Small intestine (tissue), 7 donors: ENCODE measurements at regions not wholly inside any gene's neighbourhood (a gene's known extent, or its start where the extent isn't known, plus 50 kb on each side); places are given as distances from the start of the nearest gene placed in this dataset.

Experiments used
- DNase-seq, 2 donors: peaks; one replicate each; pipeline versions ENCODE4 v3.0.0 to v3.0.0-alpha.2; 2013
- FAIRE-seq: peaks from 2 replicates; lab custom pipeline; 2012; peaks lifted over from hg19 to GRCh38; lab: Jason Lieb, UNC
- H3K27ac ChIP-seq, 3 donors: one replicate each; pipeline ENCODE4 v1.5.1; 2013; ENCODE audit warnings: low read length in 2 of 3, mild to moderate bottlenecking in 2 of 3, control low read depth in 1 of 3, inconsistent platforms in 1 of 3, low read depth in 1 of 3, moderate library complexity in 1 of 3
- H3K27me3 ChIP-seq, 3 donors: one replicate each; pipeline ENCODE4 v1.6.1; 2013; ENCODE audit warnings: low read length in 3 of 3, inconsistent platforms in 1 of 3; ENCODE audit not compliant: control insufficient read depth in 3 of 3, insufficient read depth in 3 of 3
- H3K36me3 ChIP-seq, 3 donors: one replicate each; pipeline ENCODE4 v1.6.1; 2013; ENCODE audit warnings: low read length in 3 of 3, inconsistent platforms in 1 of 3, low read depth in 1 of 3, mild to moderate bottlenecking in 1 of 3, moderate library complexity in 1 of 3; ENCODE audit not compliant: control insufficient read depth in 3 of 3, insufficient read depth in 2 of 3
- H3K4me1 ChIP-seq, 3 donors: one replicate each; pipeline ENCODE4 v1.6.1; 2013; ENCODE audit warnings: low read length in 2 of 3, inconsistent platforms in 1 of 3, low read depth in 1 of 3, mild to moderate bottlenecking in 1 of 3, moderate library complexity in 1 of 3; ENCODE audit not compliant: control insufficient read depth in 3 of 3, insufficient read depth in 2 of 3
- H3K4me3 ChIP-seq, 3 donors: one replicate each; pipeline ENCODE4 v1.5.1; 2013; ENCODE audit warnings: low read length in 3 of 3, control low read depth in 1 of 3, inconsistent platforms in 1 of 3, low read depth in 1 of 3, mild to moderate bottlenecking in 1 of 3, moderate library complexity in 1 of 3
- H3K9me3 ChIP-seq, 2 donors: one replicate each; pipeline ENCODE4 v1.6.1; 2013; ENCODE audit warnings: low read depth in 1 of 2, low read length in 1 of 2; ENCODE audit not compliant: control insufficient read depth in 2 of 2, insufficient read depth in 1 of 2
- WGBS, 3 donors: extraction: QIAGEN DNeasy Blood & Tissue Kit; methylation state at CpG; one replicate each; pipeline ENCODE4 v1.1.7; 2013; 5-methylcytosine and 5-hydroxymethylcytosine counted together
- donor health status: healthy with polysubstance abuse.
- donor health status: control.
- donor health status: control.
- donor health status: Bipolar disorder and iron deficiency.
- donor health status: healthy.

DNA sequence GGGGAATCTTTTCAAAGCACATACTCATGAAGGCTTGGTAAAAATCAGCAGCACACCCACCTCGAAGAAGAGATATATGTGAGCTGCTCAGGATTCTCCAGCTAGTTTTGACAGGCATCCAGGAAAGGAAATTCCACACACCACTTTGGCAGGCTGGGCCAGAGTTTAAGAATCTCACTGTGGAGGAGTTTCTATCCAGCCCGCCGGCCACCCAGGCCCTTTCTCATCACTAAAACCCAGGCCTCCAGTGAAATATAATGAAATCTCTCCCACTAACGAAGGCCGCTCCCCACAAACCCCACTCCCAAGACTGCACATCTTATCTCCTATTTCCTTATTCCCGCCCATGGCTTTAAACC is 202.0 kb downstream of the GLI2 start:
- H3K27me3 ChIP-seq, result peaks cover 0 to 69% (median 0%) of the 10 kb centered on the region in 3 donors
- H3K9me3 ChIP-seq, result no peaks in the 10 kb centered on the region
- H3K36me3 ChIP-seq, result peaks cover 0 to 2% (median 0%) of the 10 kb centered on the region in 3 donors
- H3K27ac ChIP-seq, result no peak overlapping the region
- 40 to 44% (median 43%) methylated on average over 6 of the region's 6 CpGs for WGBS, 3 donors
- peaks cover 0 to 29% (median 8%) of the 10 kb centered on the region in 3 donors for H3K4me1 ChIP-seq
- H3K4me3 ChIP-seq, result no peak overlapping the region
- FAIRE-seq, result no peak
- DNase-seq, result peak in 1 of 2 donors; percentile 7

DNA sequence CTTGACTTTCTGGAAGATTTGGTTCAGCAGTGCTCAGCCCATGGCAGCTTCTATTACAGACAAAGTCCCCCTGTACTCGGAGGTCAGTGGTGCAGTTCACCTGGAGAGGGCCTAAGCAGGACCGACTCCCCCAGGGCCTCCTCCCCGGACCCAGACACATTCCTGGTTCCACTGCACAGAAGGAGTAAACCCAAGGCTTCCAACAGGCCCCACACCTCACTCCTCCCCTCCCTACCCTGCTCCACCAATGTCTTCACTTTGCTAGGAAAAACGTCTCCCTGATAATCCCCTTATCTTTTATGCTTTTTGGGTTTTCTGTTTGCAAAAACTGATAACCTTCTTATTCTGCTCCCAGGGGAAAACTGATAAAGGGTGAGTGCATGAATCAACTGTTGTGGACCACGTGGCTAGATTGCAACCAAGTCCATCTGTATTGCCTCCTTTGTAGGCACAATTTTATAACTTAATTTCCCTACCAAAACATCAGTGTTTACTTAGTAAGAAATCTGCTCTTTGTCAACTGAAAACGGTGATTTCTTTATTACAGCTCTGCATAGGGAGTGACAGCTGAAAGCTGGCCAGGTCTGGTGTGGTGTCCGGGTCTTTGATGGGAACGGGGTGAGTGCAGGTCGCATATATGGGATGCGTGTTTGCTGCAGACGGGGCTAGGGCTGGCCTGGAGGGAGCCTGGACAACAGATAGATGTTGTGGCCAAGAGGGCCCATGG is 202.5 kb downstream of the GLI2 start:
- Histone ChIP-seq H3K36me3 (peaks cover 0 to 6% (median 0%) of the 10 kb centered on the region in 3 donors), H3K4me1 (peaks cover 0 to 29% (median 8%) of the 10 kb centered on the region in 3 donors), H3K27me3 (peaks cover 0 to 64% (median 0%) of the 10 kb centered on the region in 3 donors), H3K9me3 (no peaks in the 10 kb centered on the region), H3K27ac (no peak overlapping the region), H3K4me3 (no peak overlapping the region)
- FAIRE-seq (no peak), DNase-seq (no peak)
- WGBS, 3 donors, result 6 to 24% (median 21%) methylated on average over 11 of the region's 11 CpGs

DNA sequence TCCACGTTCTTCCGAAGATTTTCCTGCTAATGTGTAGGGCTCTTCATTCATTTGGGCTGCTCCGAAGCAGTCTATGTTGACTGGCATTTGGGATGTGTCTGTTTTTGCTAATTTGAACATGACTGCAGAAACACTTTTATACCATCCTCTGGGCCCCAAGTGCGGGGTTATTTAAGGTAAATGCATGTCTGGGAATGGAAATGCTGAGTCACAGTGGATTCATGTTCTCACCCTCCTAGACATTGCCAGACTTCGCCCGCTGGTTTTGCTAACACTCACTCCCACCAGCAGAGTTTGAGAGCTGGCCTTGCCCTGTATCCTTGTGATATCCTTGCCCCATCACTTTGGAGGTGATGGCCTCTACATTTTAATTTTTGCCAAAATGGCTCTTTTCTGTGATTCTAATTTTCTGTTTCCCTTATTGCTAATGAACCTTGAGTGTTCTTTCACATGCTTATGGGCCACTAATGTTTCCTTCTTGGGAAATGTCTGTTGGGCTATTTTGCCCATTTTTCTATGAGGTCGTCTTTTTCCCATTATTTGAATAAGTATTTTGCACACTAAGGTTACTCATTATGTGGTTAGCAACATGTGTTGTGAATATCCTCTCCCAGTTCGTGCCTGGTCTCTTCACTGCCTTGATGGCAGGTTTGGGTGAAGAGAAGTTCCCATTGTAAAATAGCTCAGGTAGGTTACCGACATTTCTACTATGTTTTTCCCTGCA is 204.1 kb downstream of the GLI2 start:
- Histone ChIP-seq H3K4me1 (peaks cover 0 to 28% (median 4%) of the 10 kb centered on the region in 3 donors), H3K36me3 (peaks cover 0 to 6% (median 0%) of the 10 kb centered on the region in 3 donors), H3K9me3 (no peaks in the 10 kb centered on the region), H3K27me3 (peaks cover 0 to 48% (median 0%) of the 10 kb centered on the region in 3 donors), H3K27ac (no peak overlapping the region), H3K4me3 (no peak overlapping the region)
- WGBS, 3 donors, result 68 to 69% (median 68%) methylated on average over 9 of the region's 9 CpGs
- FAIRE-seq (no peak), DNase-seq (no peak)

DNA sequence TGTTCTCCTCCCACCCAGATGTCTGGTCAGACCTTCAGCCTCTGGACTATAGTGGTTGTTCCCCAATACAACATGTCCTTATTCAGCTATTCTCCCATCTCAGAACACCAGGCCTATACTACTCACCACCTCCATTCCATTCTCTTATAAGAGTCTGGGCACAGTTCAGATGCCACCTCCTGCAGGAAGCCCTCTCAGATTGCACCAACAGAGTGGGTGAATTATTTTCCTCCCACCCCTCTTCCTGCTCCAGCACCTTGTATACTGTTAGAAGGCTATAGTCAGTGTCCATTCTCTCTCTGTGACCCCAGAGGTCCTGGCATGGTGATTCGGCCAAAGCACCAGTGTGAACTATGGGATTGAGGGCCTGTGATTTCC is 204.6 kb downstream of the GLI2 start:
- WGBS, 3 donors, result 81 to 95% (median 94%) methylated on average over 1 of the region's 1 CpG
- Histone ChIP-seq H3K36me3 (peaks cover 0 to 6% (median 0%) of the 10 kb centered on the region in 3 donors), H3K4me3 (no peak overlapping the region), H3K4me1 (peaks cover 0 to 23% (median under 1%) of the 10 kb centered on the region in 3 donors), H3K9me3 (no peaks in the 10 kb centered on the region), H3K27me3 (peaks cover 0 to 43% (median 0%) of the 10 kb centered on the region in 3 donors), H3K27ac (no peak overlapping the region)
- FAIRE-seq, result no peak
- no peak for DNase-seq

DNA sequence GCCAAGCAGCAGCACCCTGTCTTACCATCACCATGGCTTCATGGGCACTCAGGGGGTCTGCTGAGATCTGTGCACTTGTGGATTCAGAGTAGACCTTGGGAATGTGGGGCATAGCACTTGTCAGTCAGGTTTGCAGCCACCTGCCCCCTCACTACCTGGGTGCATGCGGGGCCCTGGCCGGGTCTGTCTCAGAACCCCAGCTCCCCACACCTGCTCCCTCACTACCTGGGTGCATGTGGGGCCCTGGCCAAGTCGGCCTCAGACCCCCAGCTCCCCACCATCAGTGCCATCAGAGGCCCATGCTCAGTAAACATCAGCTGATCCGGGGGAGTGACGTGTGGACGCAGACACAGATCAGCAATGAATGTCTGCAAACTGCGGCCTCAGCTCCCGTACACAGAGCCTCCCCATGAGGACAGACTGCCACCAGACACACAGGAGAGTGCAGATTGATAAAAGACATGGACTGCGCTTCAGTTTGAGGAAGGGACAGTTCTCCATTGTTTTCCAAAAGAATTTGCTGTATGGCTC is 205.1 kb downstream of the GLI2 start:
- FAIRE-seq (no peak), DNase-seq (no peak)
- H3K27me3 ChIP-seq, result peaks cover 0 to 39% (median 0%) of the 10 kb centered on the region in 3 donors
- peaks cover 0 to 18% (median 0%) of the 10 kb centered on the region in 3 donors for H3K4me1 ChIP-seq
- H3K4me3 ChIP-seq, result no peak overlapping the region
- no peaks in the 10 kb centered on the region for H3K9me3 ChIP-seq
- peaks cover 0 to 5% (median 0%) of the 10 kb centered on the region in 3 donors for H3K36me3 ChIP-seq
- 78 to 86% (median 85%) methylated on average over 9 of the region's 9 CpGs for WGBS, 3 donors
- no peak overlapping the region for H3K27ac ChIP-seq

DNA sequence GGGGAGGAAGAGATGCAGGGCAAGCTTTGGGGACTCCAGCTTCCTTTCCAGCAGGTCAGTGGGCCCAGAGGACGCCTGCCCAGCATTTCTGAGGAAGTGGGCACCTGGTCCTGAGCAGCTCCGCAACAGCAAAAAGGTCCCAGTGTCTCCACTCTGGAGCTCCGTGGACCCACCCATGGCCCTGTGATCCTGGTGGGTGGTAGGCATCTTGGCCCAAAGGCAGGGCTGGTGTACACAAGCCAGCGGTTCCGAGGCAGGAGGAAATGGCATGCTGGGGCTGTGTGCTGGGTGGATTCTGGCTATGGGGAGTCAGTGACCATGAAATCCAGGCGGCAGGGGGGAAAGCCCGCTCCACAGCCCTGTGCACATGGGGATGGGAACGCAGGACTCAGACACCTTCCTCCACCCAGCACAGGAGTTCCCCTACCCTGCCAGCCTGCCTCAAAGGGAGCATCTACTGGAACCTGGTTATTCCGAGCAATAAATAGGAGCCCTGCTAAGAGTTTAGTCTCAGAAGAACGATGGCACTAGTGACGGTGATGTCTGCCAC is 206.0 kb downstream of the GLI2 start:
- no peaks in the 10 kb centered on the region for H3K9me3 ChIP-seq
- FAIRE-seq (no peak), DNase-seq (no peak)
- H3K27ac ChIP-seq, result no peak overlapping the region
- H3K36me3 ChIP-seq, result peaks cover 0 to 3% (median 0%) of the 10 kb centered on the region in 3 donors
- no peak overlapping the region for H3K4me3 ChIP-seq
- peaks cover 0 to 30% (median 0%) of the 10 kb centered on the region in 3 donors for H3K27me3 ChIP-seq
- 85 to 88% (median 88%) methylated on average over 11 of the region's 11 CpGs for WGBS, 3 donors
- H3K4me1 ChIP-seq, result peaks cover 0 to 13% (median 0%) of the 10 kb centered on the region in 3 donors

DNA sequence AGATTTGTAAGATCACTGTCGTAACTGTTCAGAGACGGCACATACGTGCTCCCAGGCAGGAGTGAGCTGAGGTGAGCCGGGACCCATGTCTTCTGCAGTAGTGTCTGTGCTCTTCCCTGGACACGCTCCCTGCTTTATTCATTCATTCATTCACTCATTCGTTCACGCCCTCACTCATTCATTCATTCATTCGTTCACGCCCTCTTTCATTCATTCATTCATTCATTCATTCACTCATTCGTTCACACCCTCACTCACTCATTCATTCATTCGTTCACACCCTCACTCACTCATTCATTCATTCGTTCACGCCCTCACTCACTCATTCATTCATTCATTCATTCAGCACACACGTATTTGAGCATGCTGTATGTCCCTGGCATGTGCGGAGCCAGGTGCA is 207.0 kb downstream of the GLI2 start:
- 86 to 89% (median 86%) methylated on average over 15 of the region's 15 CpGs for WGBS, 3 donors
- Histone ChIP-seq H3K4me3 (no peak overlapping the region), H3K4me1 (peaks cover 0 to 4% (median 0%) of the 10 kb centered on the region in 3 donors), H3K27me3 (peaks cover 0 to 22% (median 0%) of the 10 kb centered on the region in 3 donors), H3K9me3 (no peaks in the 10 kb centered on the region), H3K27ac (no peak overlapping the region), H3K36me3 (peaks cover 0 to 3% (median 0%) of the 10 kb centered on the region in 3 donors)
- DNase-seq (no peak), FAIRE-seq (no peak)

DNA sequence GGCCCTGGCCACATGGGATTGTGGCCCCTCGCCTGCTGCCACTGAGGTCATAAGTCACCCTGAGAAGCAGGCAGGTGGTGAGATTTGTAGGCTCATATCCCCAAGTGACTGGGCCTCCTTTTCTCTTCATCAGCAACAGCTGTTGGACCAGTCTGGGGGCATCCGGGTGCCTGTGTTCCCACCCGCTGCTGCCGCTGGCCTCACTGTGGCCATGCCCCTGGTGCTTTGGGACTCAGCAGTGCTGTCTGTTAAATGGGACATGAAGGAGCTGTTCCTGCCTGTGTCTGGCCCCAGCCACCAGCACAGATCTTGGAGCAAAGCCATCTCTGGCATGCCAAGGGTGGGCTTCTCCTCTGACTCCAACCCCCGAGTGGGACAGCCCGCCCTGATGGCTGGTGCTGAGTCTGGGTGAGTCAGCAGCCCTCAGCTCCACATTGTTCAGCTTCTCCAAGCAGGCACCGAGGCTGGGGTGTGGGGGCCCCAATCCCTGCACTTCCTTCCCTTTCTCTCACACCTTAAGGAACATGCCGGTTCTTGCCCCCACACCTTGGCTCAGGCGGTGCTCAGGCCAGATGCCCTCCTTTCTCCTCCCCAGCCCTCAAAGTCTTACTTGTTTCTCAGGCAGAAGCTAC is 207.9 kb downstream of the GLI2 start:
- H3K4me3 ChIP-seq, result no peak overlapping the region
- peaks cover 0 to 20% (median 0%) of the 10 kb centered on the region in 3 donors for H3K27me3 ChIP-seq
- 75 to 82% (median 77%) methylated on average over 8 to 9 of the region's 9 CpGs for WGBS, 3 donors
- DNase-seq, result no peak
- H3K4me1 ChIP-seq, result no peaks in the 10 kb centered on the region
- no peaks in the 10 kb centered on the region for H3K9me3 ChIP-seq
- peaks cover 0 to 3% (median 0%) of the 10 kb centered on the region in 3 donors for H3K36me3 ChIP-seq
- H3K27ac ChIP-seq, result no peak overlapping the region
- no peak for FAIRE-seq
